ENCODE measurements at regions not wholly inside any gene's neighbourhood (a gene's known extent, or its start where the extent isn't known, plus 50 kb on each side); places are given as distances from the start of the nearest gene placed in this dataset.

GRCh38 chr20:12036142-12036541 lies 118.4 kb downstream of the BTBD3 start:
- no peaks in the 10 kb centered on the region for H3F3A ChIP-seq (ENCODE audit: insufficient read depth, low read length)
- H3K4me3 ChIP-seq (ENCODE audit: low read depth, low read length, poor library complexity, severe bottlenecking) = no peak overlapping the region
- H3K9me2 ChIP-seq (ENCODE audit: low read depth, low read length) = no peaks in the 10 kb centered on the region
- no peaks in the 10 kb centered on the region for H3K9me3 ChIP-seq (ENCODE audit: low read length)
- H3K4me2 ChIP-seq (ENCODE audit: low read length) = no peak overlapping the region
- H3K27ac ChIP-seq (ENCODE audit: low read depth, low read length, poor library complexity, severe bottlenecking) = no peak overlapping the region
- H2AFZ ChIP-seq (ENCODE audit: low read length) = no peak overlapping the region
- no peak overlapping the region for H3K9ac ChIP-seq (ENCODE audit: low read length)
- no peaks in the 10 kb centered on the region for H3K27me3 ChIP-seq (ENCODE audit: insufficient read depth, low read length)
- no peaks in the 10 kb centered on the region for H3K4me1 ChIP-seq (ENCODE audit: insufficient read depth, low read length, severe bottlenecking)
- TF ChIP-seq CTCF (IDR thresholded peaks at IDR 0.05; ENCODE audit: low read length) (no peak), EZH2 (IDR thresholded peaks at IDR 0.05; ENCODE audit: borderline replicate concordance, low read length) (no peak)
- no peaks in the 10 kb centered on the region for H3K79me2 ChIP-seq (ENCODE audit: insufficient read depth, low read length)
- H4K20me1 ChIP-seq (ENCODE audit: insufficient read depth, low read length) = no peaks in the 10 kb centered on the region
- no peaks in the 10 kb centered on the region for H3K36me3 ChIP-seq (ENCODE audit: insufficient read depth, low read length)

GRCh38 chr20:12037521-12037920 lies 119.8 kb downstream of the BTBD3 start:
- Histone ChIP-seq H4K20me1 (ENCODE audit: insufficient read depth, low read length) (no peaks in the 10 kb centered on the region), H3K9ac (ENCODE audit: low read length) (no peak overlapping the region), H3K4me3 (ENCODE audit: low read depth, low read length, poor library complexity, severe bottlenecking) (no peak overlapping the region), H3K9me2 (ENCODE audit: low read depth, low read length) (no peaks in the 10 kb centered on the region), H3K4me1 (ENCODE audit: insufficient read depth, low read length, severe bottlenecking) (no peaks in the 10 kb centered on the region), H2AFZ (ENCODE audit: low read length) (no peak overlapping the region), H3K36me3 (ENCODE audit: insufficient read depth, low read length) (no peaks in the 10 kb centered on the region), H3F3A (ENCODE audit: insufficient read depth, low read length) (no peaks in the 10 kb centered on the region), H3K9me3 (ENCODE audit: low read length) (no peaks in the 10 kb centered on the region), H3K79me2 (ENCODE audit: insufficient read depth, low read length) (no peaks in the 10 kb centered on the region), H3K27ac (ENCODE audit: low read depth, low read length, poor library complexity, severe bottlenecking) (no peak overlapping the region), H3K27me3 (ENCODE audit: insufficient read depth, low read length) (no peaks in the 10 kb centered on the region), H3K4me2 (ENCODE audit: low read length) (no peak overlapping the region)
- TF ChIP-seq CTCF (IDR thresholded peaks at IDR 0.05; ENCODE audit: low read length) (no peak), EZH2 (IDR thresholded peaks at IDR 0.05; ENCODE audit: borderline replicate concordance, low read length) (no peak)

GRCh38 chr20:12040261-12040660 lies 122.6 kb downstream of the BTBD3 start:
- no peaks in the 10 kb centered on the region for H4K20me1 ChIP-seq (ENCODE audit: insufficient read depth, low read length)
- TF ChIP-seq EZH2 (IDR thresholded peaks at IDR 0.05; ENCODE audit: borderline replicate concordance, low read length) = no peak
- TF ChIP-seq CTCF (IDR thresholded peaks at IDR 0.05; ENCODE audit: low read length) = no peak
- no peaks in the 10 kb centered on the region for H3K27me3 ChIP-seq (ENCODE audit: insufficient read depth, low read length)
- no peak overlapping the region for H3K4me2 ChIP-seq (ENCODE audit: low read length)
- H3K27ac ChIP-seq (ENCODE audit: low read depth, low read length, poor library complexity, severe bottlenecking) = no peak overlapping the region
- no peaks in the 10 kb centered on the region for H3K4me1 ChIP-seq (ENCODE audit: insufficient read depth, low read length, severe bottlenecking)
- no peaks in the 10 kb centered on the region for H3K36me3 ChIP-seq (ENCODE audit: insufficient read depth, low read length)
- H3K9me2 ChIP-seq (ENCODE audit: low read depth, low read length) = no peaks in the 10 kb centered on the region
- no peaks in the 10 kb centered on the region for H3K79me2 ChIP-seq (ENCODE audit: insufficient read depth, low read length)
- H3K9ac ChIP-seq (ENCODE audit: low read length) = no peak overlapping the region
- H3K9me3 ChIP-seq (ENCODE audit: low read length) = no peaks in the 10 kb centered on the region
- no peak overlapping the region for H3K4me3 ChIP-seq (ENCODE audit: low read depth, low read length, poor library complexity, severe bottlenecking)
- no peak overlapping the region for H2AFZ ChIP-seq (ENCODE audit: low read length)
- H3F3A ChIP-seq (ENCODE audit: insufficient read depth, low read length) = no peaks in the 10 kb centered on the region
